GM18502 (cell line): ENCODE measurements at regions not wholly inside any gene's neighbourhood (a gene's known extent, or its start where the extent isn't known, plus 50 kb on each side); places are given as distances from the start of the nearest gene placed in this dataset.

Source experiments
- ATAC-seq: cut with Tn5 transposase; IDR thresholded peaks from one replicate; pipeline ENCODE4 v1.9.1; 2021; ENCODE audit warnings: mild to moderate bottlenecking; ENCODE audit not compliant: unreplicated experiment, poor library complexity

GRCh38 chr3:106113747-106114146 is 244.9 kb upstream of the CBLB start:
- no peak for ATAC-seq

- ATAC-seq: no peak
These were observed 245.4 kb upstream of the CBLB start for GRCh38 chr3:106114220-106114619.

GRCh38 chr3:106114848-106115247 is 246.0 kb upstream of the CBLB start:
- ATAC-seq: no peak

- no peak for ATAC-seq
These were observed 246.7 kb upstream of the CBLB start for GRCh38 chr3:106115557-106115956.

GRCh38 chr3:106116733-106117489 is 248.1 kb upstream of the CBLB start:
- ATAC-seq: no peak

- no peak for ATAC-seq
These were observed 248.7 kb upstream of the CBLB start for GRCh38 chr3:106117490-106117858.

- ATAC-seq: no peak
These were observed 250.8 kb upstream of the CBLB start for GRCh38 chr3:106119614-106120082.

- ATAC-seq: no peak
These were observed 251.5 kb upstream of the CBLB start for GRCh38 chr3:106120356-106120755.

GRCh38 chr3:106121491-106122289 is 252.9 kb upstream of the CBLB start:
- no peak for ATAC-seq

GRCh38 chr3:106124818-106125217 is 256.0 kb upstream of the CBLB start:
- ATAC-seq: no peak

- ATAC-seq: no peak
These were observed 256.5 kb upstream of the CBLB start for GRCh38 chr3:106125321-106125720.

- ATAC-seq: no peak
These were observed 257.4 kb upstream of the CBLB start for GRCh38 chr3:106126067-106126845.

GRCh38 chr3:106126846-106127235 is 258.0 kb upstream of the CBLB start:
- no peak for ATAC-seq

- no peak for ATAC-seq
These were observed 261.1 kb upstream of the CBLB start for GRCh38 chr3:106129939-106130338.

GRCh38 chr3:106130384-106131198 is 261.8 kb upstream of the CBLB start:
- ATAC-seq: no peak

GRCh38 chr3:106135451-106136160 is 266.8 kb upstream of the CBLB start:
- no peak for ATAC-seq

GRCh38 chr3:106139826-106140225 is 271.0 kb upstream of the CBLB start:
- no peak for ATAC-seq

GRCh38 chr3:106140431-106140830 is 271.6 kb upstream of the CBLB start:
- no peak for ATAC-seq

GRCh38 chr3:106144030-106144429 is 275.2 kb upstream of the CBLB start:
- ATAC-seq: no peak
